H1 (cell line): ENCODE measurements at regions not wholly inside any gene's neighbourhood (a gene's known extent, or its start where the extent isn't known, plus 50 kb on each side); places are given as distances from the start of the nearest gene placed in this dataset.

Experiments used
- CTCF ChIA-PET: fragments of 300-600 bp; sonication (Branson Sonifier 250); formaldehyde crosslinking; loops from one replicate; lab custom pipeline; 2021; ENCODE audit not compliant: partially characterized antibody; lab: Charles Lee
- POLR2A ChIA-PET: fragments of 300-600 bp; sonication (Branson Sonifier 250); formaldehyde crosslinking; loops from one replicate; lab custom pipeline; 2021; ENCODE audit warnings: inconsistent platforms; ENCODE audit not compliant: partially characterized antibody; lab: Charles Lee
- DNase-seq, 2 experiments: peaks; one replicate each; pipeline versions ENCODE4 v3.0.0 to v3.0.0-alpha.2; 2010 to 2022; ENCODE audit warnings: low spot score in 2 of 2, low read depth in 1 of 2, mixed read lengths in 1 of 2
- FAIRE-seq: peaks from 2 replicates; lab custom pipeline; 2011; peaks lifted over from hg19 to GRCh38; lab: Jason Lieb, UNC
- H2AFZ ChIP-seq: 2 replicates; pipeline ENCODE4 v1.8.1; 2012; ENCODE audit warnings: low read length, inconsistent platforms
- H2AK5ac ChIP-seq: 2 replicates; pipeline ENCODE4 v1.6.1; 2013; ENCODE audit warnings: low read depth, low read length
- H2BK120ac ChIP-seq: replicated peaks from 2 replicates; pipeline ENCODE3; 2013; ENCODE audit warnings: low read depth, low read length, inconsistent platforms
- H2BK12ac ChIP-seq: 2 replicates; pipeline ENCODE4 v1.6.1; 2013; ENCODE audit warnings: low read depth, low read length
- H2BK15ac ChIP-seq: 2 replicates; pipeline ENCODE4 v1.6.1; 2013; ENCODE audit warnings: low read length
- H2BK20ac ChIP-seq: 2 replicates; pipeline ENCODE4 v1.6.1; 2013; ENCODE audit warnings: low read length
- H2BK5ac ChIP-seq: 2 replicates; pipeline ENCODE4 v1.6.1; 2013; ENCODE audit warnings: low read depth, low read length
- H3K14ac ChIP-seq: 2 replicates; pipeline ENCODE4 v1.6.1; 2013; ENCODE audit warnings: inconsistent platforms; ENCODE audit not compliant: insufficient read length
- H3K18ac ChIP-seq: 2 replicates; pipeline ENCODE4 v1.6.1; 2013; ENCODE audit warnings: low read length; ENCODE audit errors: extremely low read depth
- H3K23ac ChIP-seq: 2 replicates; pipeline ENCODE4 v1.6.1; 2013; ENCODE audit warnings: inconsistent platforms; ENCODE audit not compliant: insufficient read length
- H3K23me2 ChIP-seq: 2 replicates; pipeline ENCODE4 v1.6.1; 2013; ENCODE audit warnings: low read depth, low read length
- H3K27ac ChIP-seq: 2 replicates; pipeline ENCODE4 v1.6.1; 2011; ENCODE audit warnings: low read depth, low read length, inconsistent platforms
- H3K27me3 ChIP-seq, 4 experiments: replicated peaks in 1 of 4; 1 replicate in 1 of 4; 2 replicates in 3 of 4; pipeline versions ENCODE4 v1.6.1 to v1.8.1; 2011 to 2013; ENCODE audit warnings: low read length in 3 of 4, mild to moderate bottlenecking in 3 of 4, inconsistent platforms in 2 of 4, mixed read lengths in 2 of 4, moderate library complexity in 1 of 4; ENCODE audit not compliant: control insufficient read depth in 3 of 4, insufficient read depth in 3 of 4; ENCODE audit errors: extremely low read depth in 1 of 4
- H3K36me3 ChIP-seq, 4 experiments: 2 replicates each; pipeline versions ENCODE4 v1.6.1 to v1.8.1; 2011 to 2013; ENCODE audit warnings: mild to moderate bottlenecking in 4 of 4, low read length in 3 of 4, moderate library complexity in 2 of 4, control low read depth in 1 of 4, inconsistent platforms in 1 of 4; ENCODE audit not compliant: insufficient read depth in 4 of 4, control insufficient read depth in 2 of 4
- H3K4ac ChIP-seq: replicated peaks from 2 replicates; pipeline ENCODE3; 2013; ENCODE audit warnings: low read length, low read depth, mixed read lengths, inconsistent platforms; ENCODE audit not compliant: insufficient read length
- H3K4me1 ChIP-seq, 4 experiments: replicated peaks in 1 of 4; 1 replicate in 1 of 4; 2 replicates in 3 of 4; pipeline versions ENCODE4 v1.6.1 to v1.8.1; 2011 to 2013; ENCODE audit warnings: low read length in 3 of 4, inconsistent platforms in 2 of 4, mixed read lengths in 1 of 4; ENCODE audit not compliant: insufficient read depth in 4 of 4, control insufficient read depth in 3 of 4
- H3K4me2 ChIP-seq, 2 experiments: 2 replicates each; pipeline versions ENCODE4 v1.6.1 to v1.8.1; 2011 to 2013; ENCODE audit warnings: low read depth in 2 of 2, low read length in 2 of 2, control low read depth in 1 of 2, inconsistent platforms in 1 of 2, mild to moderate bottlenecking in 1 of 2; ENCODE audit not compliant: insufficient read depth in 1 of 2
- H3K4me3 ChIP-seq, 4 experiments: fragments of 200-600, 300-600 bp in 1 of 4; sonication (generic), shearing (Covaris generic), sonication (Bioruptor Twin) in 1 of 4; 2 replicates each; pipeline versions ENCODE4 v1.5.1 to v1.8.1; 2011 to 2016; ENCODE audit warnings: low read length in 4 of 4, low read depth in 3 of 4, control low read depth in 2 of 4, inconsistent platforms in 2 of 4, mild to moderate bottlenecking in 2 of 4, mixed read lengths in 1 of 4, moderate library complexity in 1 of 4; ENCODE audit not compliant: insufficient read depth in 2 of 4; ENCODE audit errors: extremely low read depth in 1 of 4
- H3K56ac ChIP-seq: replicated peaks from 2 replicates; pipeline ENCODE3; 2013; ENCODE audit warnings: low read depth, mild to moderate bottlenecking, mixed read lengths, low read length, inconsistent platforms; ENCODE audit not compliant: insufficient read length
- H3K79me1 ChIP-seq: 2 replicates; pipeline ENCODE4 v1.6.1; 2013; ENCODE audit warnings: low read depth, low read length, control low read depth
- H3K79me2 ChIP-seq, 2 experiments: 2 replicates each; pipeline versions ENCODE4 v1.6.1 to v1.8.1; 2012 to 2013; ENCODE audit warnings: low read length in 2 of 2, mild to moderate bottlenecking in 2 of 2, inconsistent platforms in 1 of 2; ENCODE audit not compliant: insufficient read depth in 2 of 2, control insufficient read depth in 1 of 2
- H3K9ac ChIP-seq, 4 experiments: replicated peaks in 1 of 4; 1 replicate in 1 of 4; 2 replicates in 3 of 4; pipeline versions ENCODE4 v1.6.1 to v1.8.1; 2011 to 2013; ENCODE audit warnings: low read depth in 3 of 4, low read length in 3 of 4, control low read depth in 2 of 4, mild to moderate bottlenecking in 2 of 4, moderate library complexity in 2 of 4, inconsistent platforms in 1 of 4; ENCODE audit errors: extremely low read depth in 1 of 4
- H3K9me3 ChIP-seq, 2 experiments: 2 replicates each; pipeline versions ENCODE4 v1.6.1 to v1.8.1; 2012 to 2013; ENCODE audit warnings: mild to moderate bottlenecking in 2 of 2, moderate library complexity in 2 of 2, control low read depth in 1 of 2, inconsistent platforms in 1 of 2, low read depth in 1 of 2, low read length in 1 of 2, mixed read lengths in 1 of 2; ENCODE audit not compliant: insufficient read depth in 2 of 2
- H4K20me1 ChIP-seq, 2 experiments: replicated peaks in 1 of 2; 2 replicates each; pipeline versions ENCODE3 to v1.8.1; 2011 to 2013; ENCODE audit warnings: inconsistent platforms in 2 of 2, low read length in 2 of 2, mild to moderate bottlenecking in 1 of 2; ENCODE audit not compliant: insufficient read depth in 2 of 2, control insufficient read depth in 1 of 2
- H4K5ac ChIP-seq: 2 replicates; pipeline ENCODE4 v1.6.1; 2013; ENCODE audit warnings: low read length, low read depth, mixed read lengths, inconsistent platforms; ENCODE audit not compliant: insufficient read length
- H4K8ac ChIP-seq: 2 replicates; pipeline ENCODE4 v1.8.0; 2013; ENCODE audit warnings: mild to moderate bottlenecking, moderate library complexity, low read length, inconsistent platforms; ENCODE audit not compliant: insufficient read depth; ENCODE audit errors: extremely low read depth
- H4K91ac ChIP-seq: replicated peaks from 2 replicates; pipeline ENCODE3; 2013; ENCODE audit warnings: low read length, mixed read lengths, inconsistent platforms; ENCODE audit not compliant: insufficient read length
- GTF2F1 ChIP-seq: IDR thresholded peaks from 2 replicates; pipeline ENCODE4 v1.6.1; 2012; ENCODE audit warnings: low read depth, low read length, improper control_type of control experiment, borderline replicate concordance
- NRF1 ChIP-seq: IDR thresholded peaks from 2 replicates; pipeline ENCODE4 v1.6.1; 2011; ENCODE audit warnings: mild to moderate bottlenecking, low read depth, low read length, improper control_type of control experiment
- RFX5 ChIP-seq: IDR thresholded peaks from 2 replicates; pipeline ENCODE4 v1.6.1; 2011; ENCODE audit warnings: low read depth, low read length, improper control_type of control experiment, borderline replicate concordance
- RXRA ChIP-seq: IDR thresholded peaks from 2 replicates; pipeline ENCODE4 v1.6.1; 2011; ENCODE audit warnings: low read depth, mild to moderate bottlenecking, low read length, moderate library complexity; ENCODE audit not compliant: insufficient read depth
- TCF12 ChIP-seq: IDR thresholded peaks from 2 replicates; pipeline ENCODE4 v1.6.1; 2011; ENCODE audit warnings: low read depth, mild to moderate bottlenecking, low read length
- WGBS, 2 experiments: shearing (Covaris generic) in 1 of 2; methylation state at CpG; one replicate each; pipeline versions ENCODE4 v1.1.6 to v1.1.7; 2013 to 2015; ENCODE audit warnings: low lambda C conversion rate in 2 of 2, mixed read lengths in 2 of 2, inconsistent platforms in 1 of 2, low coverage in 1 of 2, missing lambda C conversion rate in 1 of 2; ENCODE audit not compliant: insufficient replicate concordance in 2 of 2, insufficient coverage in 1 of 2, insufficient read length in 1 of 2; ENCODE audit errors: extremely low coverage in 1 of 2, missing lambda C conversion rate in 1 of 2; 5-methylcytosine and 5-hydroxymethylcytosine counted together
- TF ChIP-seq, protein P1 (sequence below): IDR thresholded peaks from 2 replicates; pipeline ENCODE4 v1.6.1; 2011; ENCODE audit warnings: low read depth, mild to moderate bottlenecking, low read length; ENCODE audit not compliant: insufficient read depth

DNA sequence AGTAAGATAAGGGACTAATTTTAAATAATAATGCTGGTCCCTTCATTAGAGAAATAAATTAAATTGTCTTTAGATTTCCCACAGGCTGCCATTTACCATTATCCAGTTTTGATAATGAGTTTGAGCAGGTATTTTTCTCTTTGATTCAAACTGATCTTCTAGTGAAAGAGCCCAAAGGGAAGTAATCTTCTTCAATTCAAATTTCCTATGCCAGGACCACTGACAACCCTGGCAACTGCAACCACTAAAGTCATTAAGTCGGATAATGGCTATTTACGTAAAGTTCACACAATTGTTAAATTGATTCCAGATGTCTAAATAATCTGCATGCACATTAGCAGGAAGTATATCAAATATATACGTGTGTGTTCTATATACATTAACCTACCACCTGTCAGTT lies 399.3 kb downstream of the PTPRC start:
- H3K4me3 ChIP-seq = no peak overlapping the region
- H4K20me1 ChIP-seq = no peaks in the 10 kb centered on the region
- H3K56ac ChIP-seq = no peak overlapping the region
- no peaks in the 10 kb centered on the region for H3K36me3 ChIP-seq
- H2BK20ac ChIP-seq = no peak overlapping the region
- H3K4ac ChIP-seq = no peak overlapping the region
- ChIA-PET POLR2A (no interaction called here), CTCF (no interaction called here)
- no peak overlapping the region for H4K5ac ChIP-seq
- H3K18ac ChIP-seq = no peak overlapping the region
- H3K9me3 ChIP-seq = no peaks in the 10 kb centered on the region
- no peaks in the 10 kb centered on the region for H3K4me1 ChIP-seq
- no peaks in the 10 kb centered on the region for H3K79me1 ChIP-seq
- no peak overlapping the region for H3K14ac ChIP-seq
- whole genome bisulfite sequencing, 2 experiments = 85% methylated on average over 3 of the region's 3 CpGs; no CpG with 5 or more reads in 1 of the 2 experiments
- FAIRE-seq = no peak
- H3K23me2 ChIP-seq = no peaks in the 10 kb centered on the region
- H3K27me3 ChIP-seq = no peaks in the 10 kb centered on the region
- H3K27ac ChIP-seq = no peak overlapping the region
- H2BK15ac ChIP-seq = no peak overlapping the region
- H4K91ac ChIP-seq = no peak overlapping the region
- H4K8ac ChIP-seq = no peak overlapping the region
- no peak overlapping the region for H2AFZ ChIP-seq
- no peak for DNase-seq
- no peak overlapping the region for H2BK12ac ChIP-seq
- H2BK120ac ChIP-seq = no peak overlapping the region
- TF ChIP-seq GTF2F1 (no peak), TCF12 (no peak), RFX5 (no peak), RXRA (no peak), NRF1 (no peak)
- TF ChIP-seq, protein P1, sequence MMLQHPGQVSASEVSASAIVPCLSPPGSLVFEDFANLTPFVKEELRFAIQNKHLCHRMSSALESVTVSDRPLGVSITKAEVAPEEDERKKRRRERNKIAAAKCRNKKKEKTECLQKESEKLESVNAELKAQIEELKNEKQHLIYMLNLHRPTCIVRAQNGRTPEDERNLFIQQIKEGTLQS = no peak
- TF ChIP-seq, all 59 proteins: peak for 0
- no peak overlapping the region for H2AK5ac ChIP-seq
- H3K9ac ChIP-seq = no peak overlapping the region
- H3K79me2 ChIP-seq = no peaks in the 10 kb centered on the region
- no peak overlapping the region for H3K23ac ChIP-seq
- H2BK5ac ChIP-seq = no peak overlapping the region
- no peak overlapping the region for H3K4me2 ChIP-seq
